WTC11 (cell line): ENCODE measurements at regions not wholly inside any gene's neighbourhood (a gene's known extent, or its start where the extent isn't known, plus 50 kb on each side); places are given as distances from the start of the nearest gene placed in this dataset.
A peak's percentile ranks its signal among the peaks of the same experiment; 100 is the strongest.

Source experiments
- ATAC-seq: fragments of 200-7000 bp; cut with Tn5 transposase; 2 replicates; pipeline ENCODE4 v1.10.0; 2021; ENCODE audit warnings: mild to moderate bottlenecking, moderate library complexity
- CTCF ChIA-PET: fragments of 300-600 bp; sonication (Branson Sonifier 250); formaldehyde crosslinking; loops from one replicate; lab custom pipeline; 2021; ENCODE audit warnings: antibody characterized with exemption; lab: Charles Lee
- POLR2A ChIA-PET: fragments of 350-600 bp; sonication (Branson Sonifier 250); formaldehyde crosslinking; loops from one replicate; lab custom pipeline; 2021; ENCODE audit warnings: antibody characterized with exemption; lab: Charles Lee
- DNase-seq: peaks from one replicate; pipeline ENCODE4 v3.0.0; 2021; ENCODE audit warnings: low spot score
- H3K27ac Mint-ChIP-seq: 2 replicates; pipeline ENCODE4 v1.8.0; 2021; ENCODE audit warnings: mixed read lengths
- H3K27me3 Mint-ChIP-seq: 2 replicates; pipeline ENCODE4 v1.8.0; 2021; ENCODE audit warnings: low read depth, mild to moderate bottlenecking, moderate library complexity, mixed read lengths
- H3K36me3 Mint-ChIP-seq: 2 replicates; pipeline ENCODE4 v1.8.0; 2021; ENCODE audit warnings: mixed read lengths
- H3K4me1 Mint-ChIP-seq: 2 replicates; pipeline ENCODE4 v1.8.0; 2022; ENCODE audit warnings: mixed read lengths
- H3K4me3 Mint-ChIP-seq: 2 replicates; pipeline ENCODE4 v1.8.0; 2021; ENCODE audit warnings: mild to moderate bottlenecking, moderate library complexity, mixed read lengths
- H3K9me3 Mint-ChIP-seq: 2 replicates; pipeline ENCODE4 v1.8.0; 2021; ENCODE audit warnings: mixed read lengths
- CREB1 ChIP-seq: sonication (generic); formaldehyde crosslinking; IDR thresholded peaks from 2 replicates; pipeline ENCODE4 v1.8.0; 2023; ENCODE audit warnings: mild to moderate bottlenecking, missing genetic modification reagents
- FOXJ3 ChIP-seq: sonication (generic); formaldehyde crosslinking; IDR thresholded peaks from 2 replicates; pipeline ENCODE4 v1.9.0; 2021; ENCODE audit warnings: missing genetic modification reagents, mild to moderate bottlenecking, borderline replicate concordance
- FOXP1 ChIP-seq: sonication (generic); formaldehyde crosslinking; IDR thresholded peaks from 2 replicates; pipeline ENCODE4 v1.8.0; 2022; ENCODE audit warnings: missing genetic modification reagents, mild to moderate bottlenecking, moderate library complexity, borderline replicate concordance
- GRHL2 ChIP-seq: fragments of 250-450 bp; sonication (Bioruptor Pico); IDR thresholded peaks from 2 replicates; pipeline ENCODE4 v1.8.0; 2022; ENCODE audit warnings: mild to moderate bottlenecking, moderate library complexity; ENCODE audit not compliant: insufficient replicate concordance, severe bottlenecking
- KAT7 ChIP-seq: sonication (generic); formaldehyde crosslinking; IDR thresholded peaks from 2 replicates; pipeline ENCODE4 v1.8.1; 2023; ENCODE audit warnings: missing genetic modification reagents, mild to moderate bottlenecking, borderline replicate concordance
- MXD4 ChIP-seq: fragments of 250-450 bp; sonication (Bioruptor Pico); IDR thresholded peaks from 2 replicates; pipeline ENCODE4 v1.8.0; 2021; ENCODE audit warnings: mild to moderate bottlenecking, moderate library complexity, borderline replicate concordance
- NFE2L1 ChIP-seq: sonication (generic); formaldehyde crosslinking; IDR thresholded peaks from 2 replicates; pipeline ENCODE4 v1.8.1; 2023; ENCODE audit warnings: missing genetic modification reagents
- NFYB ChIP-seq: sonication (generic); formaldehyde crosslinking; conservative IDR thresholded peaks from 2 replicates; pipeline ENCODE4 v1.8.0; 2022; ENCODE audit warnings: low read depth, missing genetic modification reagents
- PRRX2 ChIP-seq: fragments of 250-450 bp; sonication (Bioruptor Pico); IDR thresholded peaks from 2 replicates; pipeline ENCODE4 v1.8.0; 2021; ENCODE audit warnings: mild to moderate bottlenecking
- SMAD3 ChIP-seq: sonication (generic); formaldehyde crosslinking; IDR thresholded peaks from 2 replicates; pipeline ENCODE4 v1.8.0; 2022; ENCODE audit warnings: missing genetic modification reagents, mild to moderate bottlenecking, borderline replicate concordance
- SMAD4 ChIP-seq: sonication (generic); formaldehyde crosslinking; IDR thresholded peaks from 2 replicates; pipeline ENCODE4 v1.8.0; 2022; ENCODE audit warnings: mild to moderate bottlenecking, missing genetic modification reagents
- SOX15 ChIP-seq: fragments of 250-450 bp; sonication (Bioruptor Pico); IDR thresholded peaks from 2 replicates; pipeline ENCODE4 v1.9.0; 2021; ENCODE audit warnings: mild to moderate bottlenecking
- SP1 ChIP-seq: sonication (generic); formaldehyde crosslinking; conservative IDR thresholded peaks from 2 replicates; pipeline ENCODE4 v1.8.1; 2022; ENCODE audit warnings: missing genetic modification reagents
- ZNF317 ChIP-seq: sonication (generic); formaldehyde crosslinking; IDR thresholded peaks from 2 replicates; pipeline ENCODE4 v1.8.1; 2023; ENCODE audit warnings: low read depth, mild to moderate bottlenecking, moderate library complexity, missing genetic modification reagents, borderline replicate concordance
- ZNF671 ChIP-seq: fragments of 250-450 bp; sonication (Bioruptor Pico); IDR thresholded peaks from 2 replicates; pipeline ENCODE4 v1.8.0; 2021; ENCODE audit warnings: mild to moderate bottlenecking
- TF ChIP-seq, protein P1 (sequence below): sonication (generic); formaldehyde crosslinking; IDR thresholded peaks from 2 replicates; pipeline ENCODE4 v1.8.0; 2023; ENCODE audit warnings: mild to moderate bottlenecking, missing genetic modification reagents
- TF ChIP-seq, protein P2 (sequence below): fragments of 200-600 bp; IDR thresholded peaks from 2 replicates; pipeline ENCODE4 v1.8.0; 2022; ENCODE audit warnings: antibody characterized with exemption
- TF ChIP-seq, protein P3 (sequence below): sonication (generic); formaldehyde crosslinking; IDR thresholded peaks from 2 replicates; pipeline ENCODE4 v1.8.1; 2023; ENCODE audit warnings: mild to moderate bottlenecking, missing genetic modification reagents, moderate library complexity
- TF ChIP-seq, protein P4 (sequence below): sonication (generic); formaldehyde crosslinking; IDR thresholded peaks from 2 replicates; pipeline ENCODE4 v1.8.1; 2023; ENCODE audit warnings: mild to moderate bottlenecking, missing genetic modification reagents

DNA sequence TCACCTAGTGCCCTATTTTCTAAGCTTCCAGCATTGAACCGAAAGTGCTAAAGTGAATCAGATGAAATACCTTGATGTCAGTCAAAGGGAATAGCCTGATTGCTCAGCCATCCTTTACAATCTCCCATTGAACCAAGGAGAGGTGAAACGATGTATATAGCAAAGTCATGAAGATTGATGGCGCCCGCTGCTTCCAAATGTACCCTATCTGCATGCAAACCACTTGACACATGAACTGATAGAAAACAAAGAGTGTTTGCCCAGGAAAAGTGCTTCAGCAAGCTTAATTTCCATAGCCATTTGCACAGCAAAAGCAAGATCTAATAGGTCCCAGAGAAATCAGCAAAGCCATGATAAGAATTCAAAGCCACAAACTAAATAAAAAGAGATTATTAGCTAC is 624.9 kb upstream of the PCDH9 start (continued):
- TF ChIP-seq, protein P1, sequence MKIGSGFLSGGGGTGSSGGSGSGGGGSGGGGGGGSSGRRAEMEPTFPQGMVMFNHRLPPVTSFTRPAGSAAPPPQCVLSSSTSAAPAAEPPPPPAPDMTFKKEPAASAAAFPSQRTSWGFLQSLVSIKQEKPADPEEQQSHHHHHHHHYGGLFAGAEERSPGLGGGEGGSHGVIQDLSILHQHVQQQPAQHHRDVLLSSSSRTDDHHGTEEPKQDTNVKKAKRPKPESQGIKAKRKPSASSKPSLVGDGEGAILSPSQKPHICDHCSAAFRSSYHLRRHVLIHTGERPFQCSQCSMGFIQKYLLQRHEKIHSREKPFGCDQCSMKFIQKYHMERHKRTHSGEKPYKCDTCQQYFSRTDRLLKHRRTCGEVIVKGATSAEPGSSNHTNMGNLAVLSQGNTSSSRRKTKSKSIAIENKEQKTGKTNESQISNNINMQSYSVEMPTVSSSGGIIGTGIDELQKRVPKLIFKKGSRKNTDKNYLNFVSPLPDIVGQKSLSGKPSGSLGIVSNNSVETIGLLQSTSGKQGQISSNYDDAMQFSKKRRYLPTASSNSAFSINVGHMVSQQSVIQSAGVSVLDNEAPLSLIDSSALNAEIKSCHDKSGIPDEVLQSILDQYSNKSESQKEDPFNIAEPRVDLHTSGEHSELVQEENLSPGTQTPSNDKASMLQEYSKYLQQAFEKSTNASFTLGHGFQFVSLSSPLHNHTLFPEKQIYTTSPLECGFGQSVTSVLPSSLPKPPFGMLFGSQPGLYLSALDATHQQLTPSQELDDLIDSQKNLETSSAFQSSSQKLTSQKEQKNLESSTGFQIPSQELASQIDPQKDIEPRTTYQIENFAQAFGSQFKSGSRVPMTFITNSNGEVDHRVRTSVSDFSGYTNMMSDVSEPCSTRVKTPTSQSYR (CRISPR knock-in tag): no peak
- TF ChIP-seq SMAD4 (no peak), NFE2L1 (no peak), FOXP1 (CRISPR knock-in tag) (no peak), SMAD3 (CRISPR knock-in tag) (no peak), CREB1 (CRISPR knock-in tag) (no peak), ZNF317 (CRISPR knock-in tag) (no peak), PRRX2 (no peak), ZNF671 (CRISPR knock-in tag) (no peak)

DNA sequence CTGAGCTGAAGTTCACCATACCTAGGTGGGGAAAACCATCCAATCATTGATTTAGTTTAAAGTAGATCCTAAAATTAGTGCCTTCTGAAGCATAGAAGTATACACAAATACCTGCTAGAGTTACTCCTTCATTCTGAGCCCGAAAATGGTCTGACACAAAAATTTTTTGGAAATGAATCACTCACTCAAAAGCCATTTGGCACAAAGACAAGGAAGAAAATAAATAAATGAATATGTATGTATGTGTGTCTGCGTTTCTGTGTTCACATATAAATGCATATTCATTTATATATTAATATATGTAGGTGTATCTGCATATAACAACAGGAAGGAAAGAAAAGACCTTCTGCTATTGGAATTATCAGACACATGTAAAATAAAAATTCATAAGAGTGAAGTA is 614.4 kb upstream of the PCDH9 start:
- Mint-ChIP-seq H3K4me1 (no peaks in the 10 kb centered on the region), H3K36me3 (peaks cover 4% of the 10 kb centered on the region), H3K27ac (no peak overlapping the region), H3K27me3 (no peaks in the 10 kb centered on the region), H3K9me3 (peaks cover 16% of the 10 kb centered on the region; the same call in 1 of the 2 replicates), H3K4me3 (no peak overlapping the region)
- CTCF ChIA-PET: no interaction called here
- POLR2A ChIA-PET: no interaction called here
- DNase-seq (no peak), ATAC-seq (no peak)
- no peak for TF ChIP-seq CREB1 (CRISPR knock-in tag)

DNA sequence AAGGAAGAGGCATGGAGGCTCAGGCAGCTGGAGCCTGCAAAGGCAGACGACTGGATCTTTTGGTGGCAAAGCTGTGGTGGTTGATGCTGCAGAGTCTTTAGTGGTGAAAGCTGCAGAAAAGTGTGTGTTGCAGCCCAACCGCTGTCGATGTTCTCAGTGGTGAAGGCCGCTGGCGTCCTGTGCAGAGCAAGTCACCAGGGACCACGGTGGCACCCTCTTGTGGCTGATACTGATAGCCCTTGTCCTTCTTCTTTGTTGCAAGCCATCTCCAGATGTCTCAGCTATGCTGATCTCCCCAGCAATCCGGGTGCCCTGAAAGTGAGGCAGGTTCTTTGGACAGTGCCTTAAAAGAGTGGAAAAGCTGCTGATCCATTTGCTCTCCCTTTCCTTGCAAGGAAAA is 610.9 kb upstream of the PCDH9 start:
- peak; percentile 99 for ATAC-seq
- Mint-ChIP-seq H3K27me3 (no peaks in the 10 kb centered on the region), H3K36me3 (no peaks in the 10 kb centered on the region), H3K9me3 (peaks cover 10% of the 10 kb centered on the region; the same call in 1 of the 2 replicates), H3K4me3 (no peak overlapping the region), H3K4me1 (no peaks in the 10 kb centered on the region), H3K27ac (no peak overlapping the region)
- CTCF ChIA-PET: interaction anchor here (0.7 to 1.5 kb wide), 6 partner anchors 8 to 425 kb away, joined by 3 to 9 read pairs (median 4); no protein-coding TSS in a partner anchor
- TF ChIP-seq MXD4 (no peak), FOXJ3 (CRISPR knock-in tag) (no peak)
- TF ChIP-seq, protein P2, sequence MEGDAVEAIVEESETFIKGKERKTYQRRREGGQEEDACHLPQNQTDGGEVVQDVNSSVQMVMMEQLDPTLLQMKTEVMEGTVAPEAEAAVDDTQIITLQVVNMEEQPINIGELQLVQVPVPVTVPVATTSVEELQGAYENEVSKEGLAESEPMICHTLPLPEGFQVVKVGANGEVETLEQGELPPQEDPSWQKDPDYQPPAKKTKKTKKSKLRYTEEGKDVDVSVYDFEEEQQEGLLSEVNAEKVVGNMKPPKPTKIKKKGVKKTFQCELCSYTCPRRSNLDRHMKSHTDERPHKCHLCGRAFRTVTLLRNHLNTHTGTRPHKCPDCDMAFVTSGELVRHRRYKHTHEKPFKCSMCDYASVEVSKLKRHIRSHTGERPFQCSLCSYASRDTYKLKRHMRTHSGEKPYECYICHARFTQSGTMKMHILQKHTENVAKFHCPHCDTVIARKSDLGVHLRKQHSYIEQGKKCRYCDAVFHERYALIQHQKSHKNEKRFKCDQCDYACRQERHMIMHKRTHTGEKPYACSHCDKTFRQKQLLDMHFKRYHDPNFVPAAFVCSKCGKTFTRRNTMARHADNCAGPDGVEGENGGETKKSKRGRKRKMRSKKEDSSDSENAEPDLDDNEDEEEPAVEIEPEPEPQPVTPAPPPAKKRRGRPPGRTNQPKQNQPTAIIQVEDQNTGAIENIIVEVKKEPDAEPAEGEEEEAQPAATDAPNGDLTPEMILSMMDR: peak; percentile 56
- POLR2A ChIA-PET: no interaction called here
- DNase-seq: peak; percentile 72

DNA sequence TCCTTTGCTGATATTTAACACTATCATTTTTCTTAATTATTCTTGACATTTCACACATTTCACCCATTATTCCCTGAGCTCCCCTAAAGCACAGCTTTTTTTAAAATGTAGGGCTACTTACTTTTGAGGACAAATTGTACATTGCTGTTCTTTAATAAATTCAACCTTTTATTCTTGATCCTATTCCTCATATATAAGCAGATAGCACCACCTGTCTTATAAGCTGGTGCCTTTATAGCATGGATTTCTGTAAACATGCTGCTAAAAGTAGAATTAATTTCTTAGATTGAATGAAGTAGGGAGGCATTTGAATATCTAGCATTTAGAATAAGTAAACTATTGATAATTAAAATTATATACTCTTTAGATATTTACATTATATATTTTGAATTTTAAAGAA is 603.4 kb upstream of the PCDH9 start:
- DNase-seq: no peak
- Mint-ChIP-seq H3K27ac (no peak overlapping the region), H3K27me3 (no peaks in the 10 kb centered on the region), H3K4me3 (no peak overlapping the region), H3K9me3 (peaks cover 10% of the 10 kb centered on the region), H3K4me1 (no peaks in the 10 kb centered on the region), H3K36me3 (no peaks in the 10 kb centered on the region)
- ChIA-PET CTCF (no interaction called here), POLR2A (no interaction called here)
- ATAC-seq: no peak
- TF ChIP-seq GRHL2 (CRISPR knock-in tag) (no peak), KAT7 (CRISPR knock-in tag) (no peak), SP1 (CRISPR knock-in tag) (no peak), SOX15 (no peak), NFYB (CRISPR knock-in tag) (no peak)
- TF ChIP-seq, protein P3, sequence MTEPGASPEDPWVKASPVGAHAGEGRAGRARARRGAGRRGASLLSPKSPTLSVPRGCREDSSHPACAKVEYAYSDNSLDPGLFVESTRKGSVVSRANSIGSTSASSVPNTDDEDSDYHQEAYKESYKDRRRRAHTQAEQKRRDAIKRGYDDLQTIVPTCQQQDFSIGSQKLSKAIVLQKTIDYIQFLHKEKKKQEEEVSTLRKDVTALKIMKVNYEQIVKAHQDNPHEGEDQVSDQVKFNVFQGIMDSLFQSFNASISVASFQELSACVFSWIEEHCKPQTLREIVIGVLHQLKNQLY: no peak
- TF ChIP-seq, protein P4, sequence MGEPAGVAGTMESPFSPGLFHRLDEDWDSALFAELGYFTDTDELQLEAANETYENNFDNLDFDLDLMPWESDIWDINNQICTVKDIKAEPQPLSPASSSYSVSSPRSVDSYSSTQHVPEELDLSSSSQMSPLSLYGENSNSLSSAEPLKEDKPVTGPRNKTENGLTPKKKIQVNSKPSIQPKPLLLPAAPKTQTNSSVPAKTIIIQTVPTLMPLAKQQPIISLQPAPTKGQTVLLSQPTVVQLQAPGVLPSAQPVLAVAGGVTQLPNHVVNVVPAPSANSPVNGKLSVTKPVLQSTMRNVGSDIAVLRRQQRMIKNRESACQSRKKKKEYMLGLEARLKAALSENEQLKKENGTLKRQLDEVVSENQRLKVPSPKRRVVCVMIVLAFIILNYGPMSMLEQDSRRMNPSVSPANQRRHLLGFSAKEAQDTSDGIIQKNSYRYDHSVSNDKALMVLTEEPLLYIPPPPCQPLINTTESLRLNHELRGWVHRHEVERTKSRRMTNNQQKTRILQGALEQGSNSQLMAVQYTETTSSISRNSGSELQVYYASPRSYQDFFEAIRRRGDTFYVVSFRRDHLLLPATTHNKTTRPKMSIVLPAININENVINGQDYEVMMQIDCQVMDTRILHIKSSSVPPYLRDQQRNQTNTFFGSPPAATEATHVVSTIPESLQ (CRISPR knock-in tag): no peak
